ENCODE measurements at regions not wholly inside any gene's neighbourhood (a gene's known extent, or its start where the extent isn't known, plus 50 kb on each side); places are given as distances from the start of the nearest gene placed in this dataset.

DNA sequence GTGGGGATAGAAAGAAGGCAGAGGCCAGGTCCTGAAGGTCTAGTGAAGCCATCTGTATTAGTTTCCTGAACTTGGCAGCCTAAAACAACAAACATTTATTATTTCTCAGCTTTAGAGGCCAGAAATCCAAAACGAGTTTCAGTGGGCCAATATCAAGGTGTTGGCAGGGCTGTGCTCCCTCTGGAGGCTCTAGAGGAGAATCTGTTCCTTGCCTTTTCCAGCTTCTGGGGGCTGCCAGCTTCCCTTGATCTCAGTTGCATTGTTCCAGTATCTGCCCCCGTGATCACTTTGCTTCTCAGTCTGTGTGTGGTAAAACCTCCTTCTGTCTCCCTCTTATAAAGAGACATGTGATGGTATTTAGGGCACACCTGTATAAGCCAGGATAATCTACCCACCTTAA, 82.4 kb downstream of the MAFB start:
- no peak for TF ChIP-seq EP300 (IDR thresholded peaks at IDR 0.05)
- TF ChIP-seq, protein P1, sequence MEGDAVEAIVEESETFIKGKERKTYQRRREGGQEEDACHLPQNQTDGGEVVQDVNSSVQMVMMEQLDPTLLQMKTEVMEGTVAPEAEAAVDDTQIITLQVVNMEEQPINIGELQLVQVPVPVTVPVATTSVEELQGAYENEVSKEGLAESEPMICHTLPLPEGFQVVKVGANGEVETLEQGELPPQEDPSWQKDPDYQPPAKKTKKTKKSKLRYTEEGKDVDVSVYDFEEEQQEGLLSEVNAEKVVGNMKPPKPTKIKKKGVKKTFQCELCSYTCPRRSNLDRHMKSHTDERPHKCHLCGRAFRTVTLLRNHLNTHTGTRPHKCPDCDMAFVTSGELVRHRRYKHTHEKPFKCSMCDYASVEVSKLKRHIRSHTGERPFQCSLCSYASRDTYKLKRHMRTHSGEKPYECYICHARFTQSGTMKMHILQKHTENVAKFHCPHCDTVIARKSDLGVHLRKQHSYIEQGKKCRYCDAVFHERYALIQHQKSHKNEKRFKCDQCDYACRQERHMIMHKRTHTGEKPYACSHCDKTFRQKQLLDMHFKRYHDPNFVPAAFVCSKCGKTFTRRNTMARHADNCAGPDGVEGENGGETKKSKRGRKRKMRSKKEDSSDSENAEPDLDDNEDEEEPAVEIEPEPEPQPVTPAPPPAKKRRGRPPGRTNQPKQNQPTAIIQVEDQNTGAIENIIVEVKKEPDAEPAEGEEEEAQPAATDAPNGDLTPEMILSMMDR (IDR thresholded peaks at IDR 0.05) = no peak
